ENCODE measurements at regions not wholly inside any gene's neighbourhood (a gene's known extent, or its start where the extent isn't known, plus 50 kb on each side); places are given as distances from the start of the nearest gene placed in this dataset.

DNA sequence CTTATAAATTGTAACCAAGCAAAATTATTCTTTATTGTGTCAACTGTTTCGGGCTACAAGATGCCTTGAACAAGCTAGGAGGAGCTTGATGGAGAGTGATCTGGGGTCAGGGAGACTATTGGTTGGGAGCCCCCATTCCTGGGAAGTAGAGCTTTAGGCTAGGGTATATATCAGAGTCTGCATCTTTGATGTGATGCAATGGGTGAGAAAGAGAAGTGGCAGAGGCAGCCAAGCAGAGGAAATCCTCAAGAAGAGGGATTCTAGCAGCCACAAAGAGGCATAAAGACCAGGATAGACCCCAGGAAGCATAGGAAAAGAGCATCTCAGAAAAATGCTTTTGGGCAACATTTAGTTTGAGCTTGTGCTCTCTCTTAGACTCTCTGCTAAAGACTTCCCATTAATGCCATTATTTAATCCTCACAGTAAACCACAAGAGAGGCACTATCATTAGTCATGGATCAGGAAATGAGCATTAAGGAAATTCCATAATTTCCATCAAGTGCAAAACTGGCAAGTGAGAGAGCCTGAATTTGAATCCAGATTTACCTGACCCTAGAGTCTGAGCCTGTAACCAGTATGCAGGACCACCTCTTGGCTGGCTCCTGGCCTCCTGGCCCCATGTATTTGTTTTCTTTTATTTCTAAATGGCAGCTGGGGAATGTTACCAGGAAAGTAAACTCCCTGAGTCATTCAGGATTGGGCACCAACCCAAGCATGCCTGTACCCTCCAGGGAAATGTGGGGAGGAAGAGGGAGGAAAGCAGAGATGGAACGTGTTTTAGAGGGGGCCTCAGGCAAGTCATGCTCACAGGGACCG is 118.7 kb downstream of the RPL22L1 start:
- H3K4me1 ChIP-seq (ENCODE audit: insufficient read depth, low read length): no peaks in the 10 kb centered on the region
- no peak overlapping the region for H3K4me3 ChIP-seq (ENCODE audit: low read depth in 1 of 2, low read length in 2 of 2)
- H3K27ac ChIP-seq (ENCODE audit: low read length): no peak overlapping the region
- no peak overlapping the region for H3K9ac ChIP-seq (ENCODE audit: low read depth, low read length)
- TF ChIP-seq, protein P1, sequence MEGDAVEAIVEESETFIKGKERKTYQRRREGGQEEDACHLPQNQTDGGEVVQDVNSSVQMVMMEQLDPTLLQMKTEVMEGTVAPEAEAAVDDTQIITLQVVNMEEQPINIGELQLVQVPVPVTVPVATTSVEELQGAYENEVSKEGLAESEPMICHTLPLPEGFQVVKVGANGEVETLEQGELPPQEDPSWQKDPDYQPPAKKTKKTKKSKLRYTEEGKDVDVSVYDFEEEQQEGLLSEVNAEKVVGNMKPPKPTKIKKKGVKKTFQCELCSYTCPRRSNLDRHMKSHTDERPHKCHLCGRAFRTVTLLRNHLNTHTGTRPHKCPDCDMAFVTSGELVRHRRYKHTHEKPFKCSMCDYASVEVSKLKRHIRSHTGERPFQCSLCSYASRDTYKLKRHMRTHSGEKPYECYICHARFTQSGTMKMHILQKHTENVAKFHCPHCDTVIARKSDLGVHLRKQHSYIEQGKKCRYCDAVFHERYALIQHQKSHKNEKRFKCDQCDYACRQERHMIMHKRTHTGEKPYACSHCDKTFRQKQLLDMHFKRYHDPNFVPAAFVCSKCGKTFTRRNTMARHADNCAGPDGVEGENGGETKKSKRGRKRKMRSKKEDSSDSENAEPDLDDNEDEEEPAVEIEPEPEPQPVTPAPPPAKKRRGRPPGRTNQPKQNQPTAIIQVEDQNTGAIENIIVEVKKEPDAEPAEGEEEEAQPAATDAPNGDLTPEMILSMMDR (IDR thresholded peaks at IDR 0.05; ENCODE audit: borderline replicate concordance, extremely low read depth, low read length, poor library complexity, severe bottlenecking): no peak
- TF ChIP-seq EZH2 (IDR thresholded peaks at IDR 0.05; ENCODE audit: borderline replicate concordance, low read depth, low read length, severe bottlenecking): no peak
- H3K79me2 ChIP-seq (ENCODE audit: insufficient read depth, low read length): no peaks in the 10 kb centered on the region
- no peaks in the 10 kb centered on the region for H3K36me3 ChIP-seq (ENCODE audit: insufficient read depth, low read length)
- H2AFZ ChIP-seq (ENCODE audit: low read depth, low read length): no peak overlapping the region
- no peaks in the 10 kb centered on the region for H4K20me1 ChIP-seq (ENCODE audit: insufficient read depth, low read length)
- DNase-seq (no peak), ATAC-seq (ENCODE audit: insufficient read depth, low read depth) (no peak)
- no peaks in the 10 kb centered on the region for H3K9me3 ChIP-seq (ENCODE audit: insufficient read depth, low read length, severe bottlenecking)
- no peak overlapping the region for H3K4me2 ChIP-seq (ENCODE audit: insufficient read depth, low read length)
- peaks cover 15% of the 10 kb centered on the region for H3K27me3 ChIP-seq (ENCODE audit: insufficient read depth, low read length, poor library complexity)

GRCh38 chr3:170750478-170750830 is 119.5 kb downstream of the RPL22L1 start:
- Histone ChIP-seq H4K20me1 (ENCODE audit: insufficient read depth, low read length) (no peaks in the 10 kb centered on the region), H3K9ac (ENCODE audit: low read depth, low read length) (no peak overlapping the region), H3K27me3 (ENCODE audit: insufficient read depth, low read length, poor library complexity) (peaks cover 15% of the 10 kb centered on the region), H2AFZ (ENCODE audit: low read depth, low read length) (no peak overlapping the region), H3K4me3 (ENCODE audit: low read depth in 1 of 2, low read length in 2 of 2) (no peak overlapping the region), H3K4me1 (ENCODE audit: insufficient read depth, low read length) (no peaks in the 10 kb centered on the region), H3K27ac (ENCODE audit: low read length) (no peak overlapping the region), H3K4me2 (ENCODE audit: insufficient read depth, low read length) (no peak overlapping the region), H3K79me2 (ENCODE audit: insufficient read depth, low read length) (no peaks in the 10 kb centered on the region), H3K36me3 (ENCODE audit: insufficient read depth, low read length) (no peaks in the 10 kb centered on the region), H3K9me3 (ENCODE audit: insufficient read depth, low read length, severe bottlenecking) (no peaks in the 10 kb centered on the region)
- ATAC-seq (ENCODE audit: insufficient read depth, low read depth): no peak
- no peak for TF ChIP-seq EZH2 (IDR thresholded peaks at IDR 0.05; ENCODE audit: borderline replicate concordance, low read depth, low read length, severe bottlenecking)
- TF ChIP-seq, protein P1 (IDR thresholded peaks at IDR 0.05; ENCODE audit: borderline replicate concordance, extremely low read depth, low read length, poor library complexity, severe bottlenecking): no peak
- DNase-seq: no peak

GRCh38 chr3:170749765-170750477 is 120.1 kb downstream of the RPL22L1 start:
- H3K4me2 ChIP-seq (ENCODE audit: insufficient read depth, low read length): no peak overlapping the region

More at GRCh38 chr3:170749765-170750477, 120.1 kb downstream of the RPL22L1 start:
- H3K4me1 ChIP-seq (ENCODE audit: insufficient read depth, low read length): no peaks in the 10 kb centered on the region
- no peaks in the 10 kb centered on the region for H3K9me3 ChIP-seq (ENCODE audit: insufficient read depth, low read length, severe bottlenecking)
- no peak overlapping the region for H2AFZ ChIP-seq (ENCODE audit: low read depth, low read length)
- H4K20me1 ChIP-seq (ENCODE audit: insufficient read depth, low read length): no peaks in the 10 kb centered on the region
- no peak overlapping the region for H3K9ac ChIP-seq (ENCODE audit: low read depth, low read length)
- TF ChIP-seq, protein P1 (IDR thresholded peaks at IDR 0.05; ENCODE audit: borderline replicate concordance, extremely low read depth, low read length, poor library complexity, severe bottlenecking): no peak
- no peak for TF ChIP-seq EZH2 (IDR thresholded peaks at IDR 0.05; ENCODE audit: borderline replicate concordance, low read depth, low read length, severe bottlenecking)
- no peak overlapping the region for H3K4me3 ChIP-seq (ENCODE audit: low read depth in 1 of 2, low read length in 2 of 2)
- no peaks in the 10 kb centered on the region for H3K36me3 ChIP-seq (ENCODE audit: insufficient read depth, low read length)
- no peak for DNase-seq
- no peak for ATAC-seq (ENCODE audit: insufficient read depth, low read depth)
- H3K27ac ChIP-seq (ENCODE audit: low read length): no peak overlapping the region
- peaks cover 12% of the 10 kb centered on the region for H3K27me3 ChIP-seq (ENCODE audit: insufficient read depth, low read length, poor library complexity)
- no peaks in the 10 kb centered on the region for H3K79me2 ChIP-seq (ENCODE audit: insufficient read depth, low read length)

Measured in DND-41 (cell line).